SU-DHL-6 (cell line): ENCODE measurements at regions not wholly inside any gene's neighbourhood (a gene's known extent, or its start where the extent isn't known, plus 50 kb on each side); places are given as distances from the start of the nearest gene placed in this dataset.

Source experiments
- H2AFZ ChIP-seq: fragments of 200-600 bp; sonication (generic); 2 replicates; pipeline ENCODE4 v1.6.1; 2014; ENCODE audit warnings: low read depth, mild to moderate bottlenecking, moderate library complexity, mixed read lengths, antibody characterized with exemption, low read length; ENCODE audit not compliant: severe bottlenecking
- H3F3A ChIP-seq: fragments of 200-600 bp; shearing (Covaris generic); 2 replicates; pipeline ENCODE4 v1.6.0; 2016; ENCODE audit warnings: antibody characterized with exemption, mild to moderate bottlenecking; ENCODE audit not compliant: insufficient read depth
- H3K27ac ChIP-seq: fragments of 200-600 bp; sonication (generic); 2 replicates; pipeline ENCODE4 v1.5.1; 2016; ENCODE audit warnings: low read depth, mild to moderate bottlenecking, low read length, moderate library complexity, mixed read lengths
- H3K27me3 ChIP-seq: fragments of 200-600 bp; sonication (generic), shearing (Covaris generic); 2 replicates; pipeline ENCODE4 v1.6.0; 2014; ENCODE audit warnings: mild to moderate bottlenecking, low read length
- H3K36me3 ChIP-seq: fragments of 200-600 bp; sonication (generic); 2 replicates; pipeline ENCODE4 v1.6.1; 2014; ENCODE audit warnings: mild to moderate bottlenecking, low read length, mixed read lengths
- H3K4me2 ChIP-seq: fragments of 300-600, 200-600 bp; shearing (Covaris generic), sonication (generic); 2 replicates; pipeline ENCODE4 v1.6.0; 2014; ENCODE audit warnings: low read length, low read depth, mild to moderate bottlenecking; ENCODE audit not compliant: poor library complexity, severe bottlenecking
- H3K4me3 ChIP-seq: fragments of 200-600 bp; sonication (generic); 2 replicates; pipeline ENCODE4 v1.5.1; 2014; ENCODE audit warnings: antibody characterized with exemption, low read length, mild to moderate bottlenecking, mixed read lengths; ENCODE audit not compliant: insufficient read depth, poor library complexity, severe bottlenecking
- H3K79me2 ChIP-seq: fragments of 200-600 bp; sonication (generic); 2 replicates; pipeline ENCODE4 v1.6.1; 2014; ENCODE audit warnings: mild to moderate bottlenecking, low read length, moderate library complexity; ENCODE audit not compliant: insufficient read depth
- H3K9ac ChIP-seq: fragments of 200-600 bp; sonication (generic); 2 replicates; pipeline ENCODE4 v1.7.0; 2014; ENCODE audit warnings: mild to moderate bottlenecking, low read length
- H3K9me2 ChIP-seq: fragments of 200-600 bp; sonication (generic); replicated peaks from 2 replicates; pipeline ENCODE4 v1.6.1; 2014; ENCODE audit warnings: low read length; ENCODE audit not compliant: insufficient read depth
- H3K9me3 ChIP-seq: fragments of 200-600 bp; sonication (generic); 2 replicates; pipeline ENCODE4 v1.6.1; 2014; ENCODE audit warnings: low read length, mixed read lengths; ENCODE audit not compliant: insufficient read depth
- H4K20me1 ChIP-seq: fragments of 200-600 bp; sonication (generic); 2 replicates; pipeline ENCODE4 v1.6.1; 2014; ENCODE audit warnings: low read depth, mild to moderate bottlenecking, antibody characterized with exemption, low read length, moderate library complexity, mixed read lengths
- CTCF ChIP-seq: fragments of 200-600 bp; sonication (generic); IDR thresholded peaks from one replicate; pipeline ENCODE4 v1.5.1; 2017; ENCODE audit warnings: antibody characterized with exemption, mild to moderate bottlenecking, low read length, moderate library complexity; ENCODE audit not compliant: insufficient read depth, poor library complexity, severe bottlenecking
- EZH2phosphoT487 ChIP-seq: fragments of 200-600 bp; sonication (generic), shearing (Covaris generic); conservative IDR thresholded peaks from 2 replicates; pipeline ENCODE4 v1.6.1; 2018; ENCODE audit warnings: mild to moderate bottlenecking, antibody characterized with exemption, low read length, moderate library complexity, mixed read lengths

DNA sequence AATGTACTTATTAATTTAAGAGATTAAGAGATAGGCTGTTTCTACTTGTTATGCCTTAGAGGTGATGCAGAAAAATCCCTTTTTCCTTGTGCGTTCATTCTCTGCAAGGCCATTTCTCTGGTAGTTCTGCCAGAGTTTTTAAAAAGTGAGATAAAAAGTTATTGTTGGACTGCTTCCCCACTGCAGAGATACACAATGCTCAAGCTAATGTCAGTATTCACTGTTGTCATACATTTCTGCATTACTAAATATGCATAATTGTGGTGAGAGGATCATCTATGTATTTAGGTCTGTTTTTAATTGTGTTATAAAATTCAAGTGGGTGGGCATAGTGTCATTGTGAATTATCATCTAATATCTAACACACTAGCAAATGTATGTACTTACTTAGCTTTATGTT is 600.4 kb downstream of the HTR1B start:
- TF ChIP-seq EZH2phosphoT487 (no peak), CTCF (no peak)
- no peak overlapping the region for H3K27ac ChIP-seq
- H3K79me2 ChIP-seq = no peaks in the 10 kb centered on the region
- no peak overlapping the region for H3K4me2 ChIP-seq
- no peak overlapping the region for H2AFZ ChIP-seq
- H4K20me1 ChIP-seq = no peaks in the 10 kb centered on the region
- no peaks in the 10 kb centered on the region for H3K9me3 ChIP-seq
- no peaks in the 10 kb centered on the region for H3K36me3 ChIP-seq
- H3F3A ChIP-seq = no peaks in the 10 kb centered on the region
- H3K9me2 ChIP-seq = no peaks in the 10 kb centered on the region
- H3K27me3 ChIP-seq = no peaks in the 10 kb centered on the region
- H3K9ac ChIP-seq = no peak overlapping the region
- no peak overlapping the region for H3K4me3 ChIP-seq

DNA sequence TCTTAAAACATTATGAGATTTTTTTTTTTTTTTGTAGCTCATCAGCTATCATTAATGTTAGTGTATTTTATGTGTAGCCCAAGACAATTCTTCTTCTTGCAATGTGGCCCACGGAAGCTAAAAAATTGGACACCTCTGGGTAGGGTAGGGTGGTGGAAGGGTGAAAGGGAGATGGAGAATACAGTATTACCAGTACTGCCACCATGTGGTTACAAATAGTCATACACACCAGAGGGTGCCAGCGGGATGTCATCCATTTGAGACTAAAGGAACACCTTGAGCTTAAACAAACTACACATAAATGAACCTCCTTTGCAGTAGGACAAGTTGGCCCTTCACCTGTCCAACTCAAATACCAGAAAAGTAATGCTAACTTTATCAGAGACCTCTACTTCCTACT is 601.9 kb downstream of the HTR1B start:
- Histone ChIP-seq H2AFZ (no peak overlapping the region), H3K9me3 (no peaks in the 10 kb centered on the region), H3K4me3 (no peak overlapping the region), H3K36me3 (no peaks in the 10 kb centered on the region), H4K20me1 (no peaks in the 10 kb centered on the region), H3K9ac (no peak overlapping the region), H3K4me2 (no peak overlapping the region), H3K79me2 (no peaks in the 10 kb centered on the region), H3K27me3 (no peaks in the 10 kb centered on the region), H3F3A (no peaks in the 10 kb centered on the region), H3K9me2 (no peaks in the 10 kb centered on the region), H3K27ac (no peak overlapping the region)
- TF ChIP-seq EZH2phosphoT487 (no peak), CTCF (no peak)

GRCh38 chr6:76856065-76856464 is 607.2 kb downstream of the HTR1B start:
- H2AFZ ChIP-seq = no peak overlapping the region
- no peaks in the 10 kb centered on the region for H4K20me1 ChIP-seq
- H3K27ac ChIP-seq = no peak overlapping the region

More at GRCh38 chr6:76856065-76856464, 607.2 kb downstream of the HTR1B start:
- Histone ChIP-seq H3K9me2 (no peaks in the 10 kb centered on the region), H3K36me3 (no peaks in the 10 kb centered on the region), H3F3A (no peaks in the 10 kb centered on the region), H3K9me3 (no peaks in the 10 kb centered on the region), H3K9ac (no peak overlapping the region), H3K4me2 (no peak overlapping the region), H3K27me3 (no peaks in the 10 kb centered on the region), H3K79me2 (no peaks in the 10 kb centered on the region), H3K4me3 (no peak overlapping the region)
- TF ChIP-seq CTCF (no peak), EZH2phosphoT487 (no peak)
